Liver (tissue), 8 donors: ENCODE measurements at regions not wholly inside any gene's neighbourhood (a gene's known extent, or its start where the extent isn't known, plus 50 kb on each side); places are given as distances from the start of the nearest gene placed in this dataset.

ENCODE experiments used
- DNase-seq: peaks from one replicate; pipeline ENCODE4 v3.0.0-alpha.2; 2017; ENCODE audit warnings: low spot score
- H3K27ac ChIP-seq, 2 donors: one replicate each; pipeline ENCODE4 v1.7.0; 2013; ENCODE audit warnings: inconsistent platforms in 2 of 2, low read length in 2 of 2, control low read depth in 1 of 2, low read depth in 1 of 2, mild to moderate bottlenecking in 1 of 2
- H3K27me3 ChIP-seq, 4 donors: one replicate each; pipeline versions ENCODE4 v1.6.1 to v1.7.0; 2013; ENCODE audit warnings: low read length in 3 of 4, inconsistent platforms in 1 of 4, mild to moderate bottlenecking in 1 of 4, moderate library complexity in 1 of 4; ENCODE audit not compliant: control insufficient read depth in 4 of 4, insufficient read depth in 4 of 4
- H3K36me3 ChIP-seq, 4 donors: one replicate each; pipeline versions ENCODE4 v1.6.1 to v1.7.0; 2013; ENCODE audit warnings: low read length in 3 of 4, mild to moderate bottlenecking in 3 of 4, low read depth in 1 of 4, moderate library complexity in 1 of 4; ENCODE audit not compliant: control insufficient read depth in 4 of 4, insufficient read depth in 3 of 4
- H3K4me1 ChIP-seq, 4 donors: one replicate each; pipeline versions ENCODE4 v1.6.1 to v1.7.0; 2013; ENCODE audit warnings: low read length in 3 of 4, mild to moderate bottlenecking in 3 of 4, moderate library complexity in 1 of 4; ENCODE audit not compliant: control insufficient read depth in 4 of 4, insufficient read depth in 4 of 4
- H3K4me3 ChIP-seq, 3 donors: one replicate each; pipeline versions ENCODE4 v1.6.1 to v1.7.0; 2013; ENCODE audit warnings: low read length in 3 of 3, control low read depth in 1 of 3, low read depth in 1 of 3, mild to moderate bottlenecking in 1 of 3
- H3K9ac ChIP-seq, 2 donors: one replicate each; pipeline ENCODE4 v1.7.0; 2013; ENCODE audit warnings: low read length in 2 of 2, mild to moderate bottlenecking in 2 of 2, moderate library complexity in 2 of 2, control low read depth in 1 of 2, low read depth in 1 of 2
- H3K9me3 ChIP-seq, 4 donors: one replicate each; pipeline versions ENCODE4 v1.6.1 to v1.7.0; 2013; ENCODE audit warnings: low read length in 3 of 4; ENCODE audit not compliant: control insufficient read depth in 4 of 4
- ATF3 ChIP-seq: IDR thresholded peaks from 2 replicates; pipeline ENCODE4 v1.6.1; 2016; ENCODE audit warnings: antibody characterized with exemption
- CTCF ChIP-seq: fragments of 150-350 bp; IDR thresholded peaks from 2 replicates; pipeline ENCODE4 v1.5.1; 2017; ENCODE audit warnings: improper control_type of control experiment, low read depth, low read length; ENCODE audit not compliant: missing input control
- EGR1 ChIP-seq, 2 donors: IDR thresholded peaks; 2 replicates each; pipeline ENCODE4 v1.6.1; 2016 to 2018; ENCODE audit warnings: antibody characterized with exemption in 2 of 2, low read depth in 2 of 2
- FOXA1 ChIP-seq: IDR thresholded peaks from 2 replicates; pipeline ENCODE4 v1.6.1; 2016; ENCODE audit warnings: antibody characterized with exemption
- FOXA2 ChIP-seq: IDR thresholded peaks from 2 replicates; pipeline ENCODE4 v1.6.1; 2016; ENCODE audit warnings: antibody characterized with exemption
- GABPA ChIP-seq, 2 donors: IDR thresholded peaks in 1 of 2; conservative IDR thresholded peaks in 1 of 2; 2 replicates each; pipeline ENCODE4 v1.6.1; 2016; ENCODE audit warnings: antibody characterized with exemption in 2 of 2, mild to moderate bottlenecking in 1 of 2, moderate library complexity in 1 of 2
- HNF4A ChIP-seq, 2 donors: conservative IDR thresholded peaks; 2 replicates each; pipeline ENCODE4 v1.6.1; 2016; ENCODE audit warnings: antibody characterized with exemption in 2 of 2, mild to moderate bottlenecking in 2 of 2
- HNF4G ChIP-seq: IDR thresholded peaks from 2 replicates; pipeline ENCODE4 v1.6.1; 2016; ENCODE audit warnings: antibody characterized with exemption
- JUND ChIP-seq, 2 donors: IDR thresholded peaks; 2 replicates each; pipeline ENCODE4 v1.6.1; 2016; ENCODE audit warnings: antibody characterized with exemption in 2 of 2
- MAX ChIP-seq: IDR thresholded peaks from 2 replicates; pipeline ENCODE4 v1.6.1; 2016; ENCODE audit warnings: antibody characterized with exemption
- NR2F2 ChIP-seq: IDR thresholded peaks from 2 replicates; pipeline ENCODE4 v1.6.1; 2016; ENCODE audit warnings: antibody characterized with exemption
- RAD21 ChIP-seq, 2 donors: IDR thresholded peaks; 2 replicates each; pipeline ENCODE4 v1.6.1; 2016; ENCODE audit warnings: antibody characterized with exemption in 2 of 2, mild to moderate bottlenecking in 2 of 2
- RXRA ChIP-seq, 2 donors: IDR thresholded peaks; 2 replicates each; pipeline ENCODE4 v1.6.1; 2017 to 2018; ENCODE audit warnings: antibody characterized with exemption in 2 of 2, mild to moderate bottlenecking in 1 of 2
- SP1 ChIP-seq: IDR thresholded peaks from 2 replicates; pipeline ENCODE4 v1.6.1; 2018; ENCODE audit warnings: antibody characterized with exemption, mild to moderate bottlenecking
- TAF1 ChIP-seq: conservative IDR thresholded peaks from 2 replicates; pipeline ENCODE4 v1.6.1; 2016; ENCODE audit warnings: antibody characterized with exemption, mild to moderate bottlenecking
- YY1 ChIP-seq: IDR thresholded peaks from 2 replicates; pipeline ENCODE4 v1.6.1; 2016; ENCODE audit warnings: antibody characterized with exemption, mild to moderate bottlenecking
- WGBS: extraction: QIAGEN DNeasy Blood & Tissue Kit; methylation state at CpG from one replicate; pipeline ENCODE4 v1.1.7; 2013; 5-methylcytosine and 5-hydroxymethylcytosine counted together
- TF ChIP-seq, protein P1 (sequence below): IDR thresholded peaks from 2 replicates; pipeline ENCODE4 v1.6.1; 2016; ENCODE audit warnings: antibody characterized with exemption
- TF ChIP-seq, protein P2 (sequence below): IDR thresholded peaks from 2 replicates; pipeline ENCODE4 v1.6.1; 2016; ENCODE audit warnings: antibody characterized with exemption, mild to moderate bottlenecking
- donor health status: healthy.
- donor health status: healthy.
- donor health status: healthy.
- donor health status: healthy.
- donor health status: healthy.

DNA sequence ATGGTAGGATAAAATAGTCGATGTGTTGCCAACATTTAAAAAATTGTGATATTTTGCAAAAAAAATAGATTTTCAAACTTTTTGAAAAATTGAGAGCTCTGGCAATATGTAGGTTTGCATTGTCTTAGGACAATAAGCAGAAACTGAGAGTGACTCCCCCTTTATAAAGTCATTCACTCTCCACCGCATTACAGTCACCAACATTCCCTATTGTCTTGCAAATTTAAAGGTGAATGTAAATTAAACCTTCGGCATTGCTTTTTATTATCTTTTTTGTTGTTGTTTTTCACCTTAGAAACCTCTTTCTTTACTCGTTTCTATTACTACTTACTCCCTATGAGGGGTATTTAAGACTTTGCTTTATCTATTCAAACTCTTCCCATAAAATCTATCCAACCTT, 944.2 kb downstream of the DTWD2 start:
- Histone ChIP-seq H3K4me3 (no peak overlapping the region), H3K9me3 (no peaks in the 10 kb centered on the region), H3K27me3 (no peaks in the 10 kb centered on the region), H3K36me3 (no peaks in the 10 kb centered on the region), H3K27ac (no peak overlapping the region), H3K4me1 (no peaks in the 10 kb centered on the region), H3K9ac (no peak overlapping the region)
- WGBS, result 63% methylated on average over 4 of the region's 4 CpGs
- no peak for DNase-seq
- no peak for TF ChIP-seq HNF4A (conservative IDR thresholded peaks at IDR 0.05)
- no peak for TF ChIP-seq RAD21 (IDR thresholded peaks at IDR 0.05)
- no peak for TF ChIP-seq RXRA (IDR thresholded peaks at IDR 0.05)
- TF ChIP-seq GABPA (IDR thresholded peaks at IDR 0.05 in 1 of 2, conservative IDR thresholded peaks at IDR 0.05 in 1 of 2), result no peak
- TF ChIP-seq SP1, result no peak
- TF ChIP-seq, protein P1, sequence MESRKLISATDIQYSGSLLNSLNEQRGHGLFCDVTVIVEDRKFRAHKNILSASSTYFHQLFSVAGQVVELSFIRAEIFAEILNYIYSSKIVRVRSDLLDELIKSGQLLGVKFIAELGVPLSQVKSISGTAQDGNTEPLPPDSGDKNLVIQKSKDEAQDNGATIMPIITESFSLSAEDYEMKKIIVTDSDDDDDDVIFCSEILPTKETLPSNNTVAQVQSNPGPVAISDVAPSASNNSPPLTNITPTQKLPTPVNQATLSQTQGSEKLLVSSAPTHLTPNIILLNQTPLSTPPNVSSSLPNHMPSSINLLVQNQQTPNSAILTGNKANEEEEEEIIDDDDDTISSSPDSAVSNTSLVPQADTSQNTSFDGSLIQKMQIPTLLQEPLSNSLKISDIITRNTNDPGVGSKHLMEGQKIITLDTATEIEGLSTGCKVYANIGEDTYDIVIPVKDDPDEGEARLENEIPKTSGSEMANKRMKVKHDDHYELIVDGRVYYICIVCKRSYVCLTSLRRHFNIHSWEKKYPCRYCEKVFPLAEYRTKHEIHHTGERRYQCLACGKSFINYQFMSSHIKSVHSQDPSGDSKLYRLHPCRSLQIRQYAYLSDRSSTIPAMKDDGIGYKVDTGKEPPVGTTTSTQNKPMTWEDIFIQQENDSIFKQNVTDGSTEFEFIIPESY, result no peak
- no peak for TF ChIP-seq TAF1
- TF ChIP-seq JUND (IDR thresholded peaks at IDR 0.05), result no peak
- TF ChIP-seq FOXA2, result no peak
- no peak for TF ChIP-seq MAX
- TF ChIP-seq EGR1 (IDR thresholded peaks at IDR 0.05; ENCODE audit: low read depth in 2 of 2), result no peak
- TF ChIP-seq CTCF, result no peak
- TF ChIP-seq, protein P2, sequence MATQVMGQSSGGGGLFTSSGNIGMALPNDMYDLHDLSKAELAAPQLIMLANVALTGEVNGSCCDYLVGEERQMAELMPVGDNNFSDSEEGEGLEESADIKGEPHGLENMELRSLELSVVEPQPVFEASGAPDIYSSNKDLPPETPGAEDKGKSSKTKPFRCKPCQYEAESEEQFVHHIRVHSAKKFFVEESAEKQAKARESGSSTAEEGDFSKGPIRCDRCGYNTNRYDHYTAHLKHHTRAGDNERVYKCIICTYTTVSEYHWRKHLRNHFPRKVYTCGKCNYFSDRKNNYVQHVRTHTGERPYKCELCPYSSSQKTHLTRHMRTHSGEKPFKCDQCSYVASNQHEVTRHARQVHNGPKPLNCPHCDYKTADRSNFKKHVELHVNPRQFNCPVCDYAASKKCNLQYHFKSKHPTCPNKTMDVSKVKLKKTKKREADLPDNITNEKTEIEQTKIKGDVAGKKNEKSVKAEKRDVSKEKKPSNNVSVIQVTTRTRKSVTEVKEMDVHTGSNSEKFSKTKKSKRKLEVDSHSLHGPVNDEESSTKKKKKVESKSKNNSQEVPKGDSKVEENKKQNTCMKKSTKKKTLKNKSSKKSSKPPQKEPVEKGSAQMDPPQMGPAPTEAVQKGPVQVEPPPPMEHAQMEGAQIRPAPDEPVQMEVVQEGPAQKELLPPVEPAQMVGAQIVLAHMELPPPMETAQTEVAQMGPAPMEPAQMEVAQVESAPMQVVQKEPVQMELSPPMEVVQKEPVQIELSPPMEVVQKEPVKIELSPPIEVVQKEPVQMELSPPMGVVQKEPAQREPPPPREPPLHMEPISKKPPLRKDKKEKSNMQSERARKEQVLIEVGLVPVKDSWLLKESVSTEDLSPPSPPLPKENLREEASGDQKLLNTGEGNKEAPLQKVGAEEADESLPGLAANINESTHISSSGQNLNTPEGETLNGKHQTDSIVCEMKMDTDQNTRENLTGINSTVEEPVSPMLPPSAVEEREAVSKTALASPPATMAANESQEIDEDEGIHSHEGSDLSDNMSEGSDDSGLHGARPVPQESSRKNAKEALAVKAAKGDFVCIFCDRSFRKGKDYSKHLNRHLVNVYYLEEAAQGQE, result no peak
- no peak for TF ChIP-seq NR2F2
- TF ChIP-seq FOXA1, result no peak
- no peak for TF ChIP-seq YY1
- no peak for TF ChIP-seq ATF3

DNA sequence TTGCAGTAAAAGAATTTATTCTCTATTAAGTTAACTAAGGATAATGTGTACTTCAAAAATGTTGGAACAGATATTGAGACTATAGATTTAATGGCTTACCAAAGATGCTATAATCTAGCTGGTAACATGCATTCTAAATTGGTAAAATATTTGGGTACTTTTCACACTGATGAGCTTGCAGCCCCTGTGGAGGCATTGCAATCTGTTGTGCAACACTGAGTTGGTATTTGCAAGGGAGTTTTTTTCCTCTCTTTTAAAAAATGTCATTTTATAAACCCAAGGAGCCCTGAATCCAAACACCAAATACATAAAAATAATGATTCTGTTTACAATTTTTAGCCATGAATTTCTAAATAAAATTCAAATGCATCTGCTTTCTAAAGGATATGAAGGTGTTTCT, 944.8 kb downstream of the DTWD2 start:
- no peak for TF ChIP-seq FOXA2
- TF ChIP-seq GABPA (IDR thresholded peaks at IDR 0.05 in 1 of 2, conservative IDR thresholded peaks at IDR 0.05 in 1 of 2), result no peak
- TF ChIP-seq FOXA1, result no peak
- TF ChIP-seq, protein P1, result no peak
- no peak for TF ChIP-seq EGR1 (IDR thresholded peaks at IDR 0.05; ENCODE audit: low read depth in 2 of 2)
- TF ChIP-seq MAX, result no peak
- TF ChIP-seq, protein P2, result no peak
- no peak for TF ChIP-seq ATF3
- TF ChIP-seq JUND (IDR thresholded peaks at IDR 0.05), result no peak
- no peak for TF ChIP-seq HNF4G
- no peak for DNase-seq
- Histone ChIP-seq H3K27ac (no peak overlapping the region), H3K9ac (no peak overlapping the region), H3K36me3 (no peaks in the 10 kb centered on the region), H3K4me1 (no peaks in the 10 kb centered on the region), H3K4me3 (no peak overlapping the region), H3K27me3 (no peaks in the 10 kb centered on the region), H3K9me3 (no peaks in the 10 kb centered on the region)
